HEK293 (cell line): ENCODE measurements at regions not wholly inside any gene's neighbourhood (a gene's known extent, or its start where the extent isn't known, plus 50 kb on each side); places are given as distances from the start of the nearest gene placed in this dataset.

ENCODE experiments used
- CTCF ChIA-PET: fragments of 350-600 bp; formaldehyde crosslinking; extraction: SDS; loops from one replicate; lab custom pipeline; 2021; ENCODE audit warnings: antibody characterized with exemption; lab: Yijun Ruan, JAX
- POLR2A ChIA-PET: fragments of 300-600 bp; formaldehyde crosslinking; extraction: SDS; loops from one replicate; lab custom pipeline; 2020; ENCODE audit warnings: antibody characterized with exemption, inconsistent platforms; lab: Yijun Ruan, JAX
- H3K27ac ChIP-seq: fragments of 200-500 bp; sonication (Bioruptor generic); 2 replicates; pipeline ENCODE4 v1.5.1; 2014; ENCODE audit warnings: low read depth, low read length, control low read depth, inconsistent platforms; ENCODE audit errors: extremely low read depth
- H3K36me3 ChIP-seq, 2 experiments: fragments of 200-500 bp in 1 of 2; sonication (Bioruptor generic) in 1 of 2; 1 replicate in 1 of 2; 2 replicates in 1 of 2; pipeline ENCODE4 v1.5.1; 2014 to 2017; ENCODE audit warnings: inconsistent platforms in 2 of 2, low read length in 2 of 2; ENCODE audit not compliant: control insufficient read depth in 2 of 2, insufficient read depth in 1 of 2
- H3K4me1 ChIP-seq: fragments of 200-500 bp; sonication (Bioruptor generic); 2 replicates; pipeline ENCODE4 v1.5.1; 2014; ENCODE audit warnings: mild to moderate bottlenecking, low read length, inconsistent platforms; ENCODE audit not compliant: control insufficient read depth, insufficient read depth
- H3K4me3 ChIP-seq: 2 replicates; pipeline ENCODE4 v1.5.1; 2011; ENCODE audit warnings: low read depth, mild to moderate bottlenecking, control low read depth, low read length, moderate library complexity
- H3K9me3 ChIP-seq: fragments of 200-500 bp; sonication (Bioruptor generic); 2 replicates; pipeline ENCODE4 v1.5.1; 2014; ENCODE audit warnings: low read depth, low read length, inconsistent platforms; ENCODE audit not compliant: control insufficient read depth, insufficient read depth
- GLIS2 ChIP-seq: fragments of 450-650 bp; formaldehyde crosslinking; IDR thresholded peaks from 2 replicates; pipeline ENCODE4 v1.5.1; 2016; ENCODE audit warnings: missing biosample characterization, missing genetic modification characterization
- MEIS1 ChIP-seq: sonication (generic); formaldehyde crosslinking; IDR thresholded peaks from 2 replicates; pipeline ENCODE4 v1.8.1; 2022; ENCODE audit warnings: missing genetic modification reagents, mild to moderate bottlenecking, borderline replicate concordance
- MZF1 ChIP-seq: fragments of 450-650 bp; formaldehyde crosslinking; IDR thresholded peaks from 2 replicates; pipeline ENCODE4 v1.5.1; 2017; ENCODE audit warnings: missing biosample characterization, missing genetic modification characterization, borderline replicate concordance
- RBAK ChIP-seq: fragments of 450-650 bp; formaldehyde crosslinking; IDR thresholded peaks from 2 replicates; pipeline ENCODE4 v1.5.1; 2016; ENCODE audit warnings: missing biosample characterization, missing genetic modification characterization
- REPIN1 ChIP-seq: fragments of 450-650 bp; formaldehyde crosslinking; IDR thresholded peaks from 2 replicates; pipeline ENCODE4 v1.5.1; 2017; ENCODE audit warnings: missing biosample characterization, missing genetic modification characterization, low read depth
- SETDB1 ChIP-seq: IDR thresholded peaks from one replicate; pipeline ENCODE4 v1.6.1; 2017; ENCODE audit warnings: mild to moderate bottlenecking, low read length, moderate library complexity, mixed read lengths; ENCODE audit not compliant: insufficient read length
- ZNF140 ChIP-seq: fragments of 450-650 bp; formaldehyde crosslinking; IDR thresholded peaks from 2 replicates; pipeline ENCODE4 v1.5.1; 2016; ENCODE audit warnings: missing biosample characterization, missing genetic modification characterization
- ZNF174 ChIP-seq: fragments of 450-650 bp; formaldehyde crosslinking; IDR thresholded peaks from 2 replicates; pipeline ENCODE4 v1.5.0; 2017; ENCODE audit warnings: missing biosample characterization, mild to moderate bottlenecking, missing genetic modification characterization
- ZNF324 ChIP-seq: fragments of 450-650 bp; formaldehyde crosslinking; IDR thresholded peaks from 2 replicates; pipeline ENCODE4 v1.5.1; 2016; ENCODE audit warnings: missing biosample characterization, missing genetic modification characterization
- ZNF350 ChIP-seq: fragments of 450-650 bp; formaldehyde crosslinking; IDR thresholded peaks from 2 replicates; pipeline ENCODE4 v1.5.0; 2017; ENCODE audit warnings: missing biosample characterization, mild to moderate bottlenecking, missing genetic modification characterization
- ZNF366 ChIP-seq: fragments of 450-650 bp; formaldehyde crosslinking; conservative IDR thresholded peaks from 2 replicates; pipeline ENCODE4 v1.5.1; 2016; ENCODE audit warnings: missing biosample characterization, missing genetic modification characterization
- ZNF423 ChIP-seq: fragments of 450-650 bp; formaldehyde crosslinking; IDR thresholded peaks from 2 replicates; pipeline ENCODE4 v1.5.1; 2016; ENCODE audit warnings: missing biosample characterization, missing genetic modification characterization
- ZNF473 ChIP-seq: fragments of 450-650 bp; formaldehyde crosslinking; IDR thresholded peaks from 2 replicates; pipeline ENCODE4 v1.5.1; 2017; ENCODE audit warnings: missing biosample characterization, missing genetic modification characterization
- ZNF513 ChIP-seq: fragments of 450-650 bp; IDR thresholded peaks from 2 replicates; pipeline ENCODE4 v1.5.1; 2018; ENCODE audit warnings: missing biosample characterization, missing genetic modification characterization
- ZNF518A ChIP-seq: fragments of 450-650 bp; formaldehyde crosslinking; conservative IDR thresholded peaks from 2 replicates; pipeline ENCODE4 v1.5.1; 2016; ENCODE audit warnings: low read depth, missing biosample characterization, missing genetic modification characterization
- ZNF560 ChIP-seq: fragments of 450-650 bp; formaldehyde crosslinking; IDR thresholded peaks from 2 replicates; pipeline ENCODE4 v1.5.1; 2017; ENCODE audit warnings: missing biosample characterization, missing genetic modification characterization, borderline replicate concordance
- ZNF626 ChIP-seq: fragments of 450-650 bp; sonication (Bioruptor Pico); formaldehyde crosslinking; IDR thresholded peaks from 2 replicates; pipeline ENCODE4 v1.5.1; 2018; ENCODE audit warnings: missing biosample characterization, missing genetic modification characterization, inconsistent platforms
- ZNF776 ChIP-seq: fragments of 450-650 bp; formaldehyde crosslinking; IDR thresholded peaks from 2 replicates; pipeline ENCODE4 v1.5.0; 2017; ENCODE audit warnings: missing biosample characterization, missing genetic modification characterization, borderline replicate concordance
- ZNF843 ChIP-seq: fragments of 450-650 bp; formaldehyde crosslinking; IDR thresholded peaks from 2 replicates; pipeline ENCODE4 v1.5.1; 2016; ENCODE audit warnings: missing biosample characterization, missing genetic modification characterization
- TF ChIP-seq, protein P1 (sequence below): fragments of 450-650 bp; formaldehyde crosslinking; IDR thresholded peaks from 2 replicates; pipeline ENCODE4 v1.5.1; 2016; ENCODE audit warnings: missing biosample characterization, missing genetic modification characterization
- TF ChIP-seq, protein P2 (sequence below): fragments of 450-650 bp; formaldehyde crosslinking; IDR thresholded peaks from 2 replicates; pipeline ENCODE4 v1.5.1; 2016; ENCODE audit warnings: missing biosample characterization, missing genetic modification characterization
- TF ChIP-seq, protein P3 (sequence below): fragments of 450-650 bp; formaldehyde crosslinking; IDR thresholded peaks from 2 replicates; pipeline ENCODE4 v1.5.1; 2016; ENCODE audit warnings: missing biosample characterization, missing genetic modification characterization

GRCh38 chr3:79542-79941 is 117.0 kb upstream of the CHL1 start (continued):
- TF ChIP-seq ZNF518A (tag by site-specific recombination) (no peak), ZNF560 (tag by site-specific recombination) (no peak), ZNF174 (tag by site-specific recombination) (no peak), ZNF324 (tag by site-specific recombination) (no peak), ZNF366 (tag by site-specific recombination) (no peak), RBAK (no peak), ZNF423 (no peak), REPIN1 (tag by site-specific recombination) (no peak), ZNF843 (tag by site-specific recombination) (no peak)

- Histone ChIP-seq H3K4me1 (no peaks in the 10 kb centered on the region), H3K27ac (no peak overlapping the region), H3K4me3 (no peak overlapping the region), H3K9me3 (no peaks in the 10 kb centered on the region)
- POLR2A ChIA-PET: no interaction called here
- no peak for TF ChIP-seq ZNF776
- no peak for TF ChIP-seq MZF1 (tag by site-specific recombination)
- TF ChIP-seq ZNF350 (tag by site-specific recombination): no peak
- TF ChIP-seq, protein P1, sequence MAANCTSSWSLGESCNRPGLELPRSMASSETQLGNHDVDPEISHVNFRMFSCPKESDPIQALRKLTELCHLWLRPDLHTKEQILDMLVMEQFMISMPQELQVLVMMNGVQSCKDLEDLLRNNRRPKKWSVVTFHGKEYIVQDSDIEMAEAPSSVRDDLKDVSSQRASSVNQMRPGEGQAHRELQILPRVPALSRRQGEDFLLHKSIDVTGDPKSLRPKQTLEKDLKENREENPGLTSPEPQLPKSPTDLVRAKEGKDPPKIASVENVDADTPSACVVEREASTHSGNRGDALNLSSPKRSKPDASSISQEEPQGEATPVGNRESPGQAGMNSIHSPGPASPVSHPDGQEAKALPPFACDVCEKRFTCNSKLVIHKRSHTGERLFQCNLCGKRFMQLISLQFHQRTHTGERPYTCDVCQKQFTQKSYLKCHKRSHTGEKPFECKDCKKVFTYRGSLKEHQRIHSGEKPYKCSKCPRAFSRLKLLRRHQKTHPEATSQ (tag by site-specific recombination): no peak
- TF ChIP-seq, all 188 proteins: peak for 0
- H3K36me3 ChIP-seq: no peaks in the 10 kb centered on the region
- CTCF ChIA-PET: interaction anchor here (0.7 kb wide), 1 partner anchor 271 kb away, joined by 3 read pairs; no protein-coding TSS in a partner anchor
Observed at GRCh38 chr3:82508-82907, 114.1 kb upstream of the CHL1 start.

- no peaks in the 10 kb centered on the region for H3K9me3 ChIP-seq
- ChIA-PET POLR2A (no interaction called here), CTCF (interaction anchor here (0.7 kb wide), 1 partner anchor 270 kb away, joined by 3 read pairs; no protein-coding TSS in a partner anchor)
- no peaks in the 10 kb centered on the region for H3K4me1 ChIP-seq
- no peak overlapping the region for H3K27ac ChIP-seq
- H3K4me3 ChIP-seq: no peak overlapping the region
- H3K36me3 ChIP-seq: no peaks in the 10 kb centered on the region
- TF ChIP-seq MEIS1 (no peak), GLIS2 (tag by site-specific recombination) (no peak), ZNF473 (no peak), ZNF626 (tag by site-specific recombination) (no peak), ZNF140 (tag by site-specific recombination) (no peak), SETDB1 (no peak), ZNF513 (tag by site-specific recombination) (no peak)
- TF ChIP-seq, protein P2, sequence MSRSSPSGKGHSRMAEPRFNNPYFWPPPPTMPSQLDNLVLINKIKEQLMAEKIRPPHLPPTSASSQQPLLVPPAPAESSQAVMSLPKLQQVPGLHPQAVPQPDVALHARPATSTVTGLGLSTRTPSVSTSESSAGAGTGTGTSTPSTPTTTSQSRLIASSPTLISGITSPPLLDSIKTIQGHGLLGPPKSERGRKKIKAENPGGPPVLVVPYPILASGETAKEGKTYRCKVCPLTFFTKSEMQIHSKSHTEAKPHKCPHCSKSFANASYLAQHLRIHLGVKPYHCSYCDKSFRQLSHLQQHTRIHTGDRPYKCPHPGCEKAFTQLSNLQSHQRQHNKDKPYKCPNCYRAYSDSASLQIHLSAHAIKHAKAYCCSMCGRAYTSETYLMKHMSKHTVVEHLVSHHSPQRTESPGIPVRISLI (tag by site-specific recombination): no peak
- TF ChIP-seq, protein P3, sequence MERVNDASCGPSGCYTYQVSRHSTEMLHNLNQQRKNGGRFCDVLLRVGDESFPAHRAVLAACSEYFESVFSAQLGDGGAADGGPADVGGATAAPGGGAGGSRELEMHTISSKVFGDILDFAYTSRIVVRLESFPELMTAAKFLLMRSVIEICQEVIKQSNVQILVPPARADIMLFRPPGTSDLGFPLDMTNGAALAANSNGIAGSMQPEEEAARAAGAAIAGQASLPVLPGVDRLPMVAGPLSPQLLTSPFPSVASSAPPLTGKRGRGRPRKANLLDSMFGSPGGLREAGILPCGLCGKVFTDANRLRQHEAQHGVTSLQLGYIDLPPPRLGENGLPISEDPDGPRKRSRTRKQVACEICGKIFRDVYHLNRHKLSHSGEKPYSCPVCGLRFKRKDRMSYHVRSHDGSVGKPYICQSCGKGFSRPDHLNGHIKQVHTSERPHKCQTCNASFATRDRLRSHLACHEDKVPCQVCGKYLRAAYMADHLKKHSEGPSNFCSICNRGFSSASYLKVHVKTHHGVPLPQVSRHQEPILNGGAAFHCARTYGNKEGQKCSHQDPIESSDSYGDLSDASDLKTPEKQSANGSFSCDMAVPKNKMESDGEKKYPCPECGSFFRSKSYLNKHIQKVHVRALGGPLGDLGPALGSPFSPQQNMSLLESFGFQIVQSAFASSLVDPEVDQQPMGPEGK (tag by site-specific recombination): no peak
Observed at GRCh38 chr3:83096-83495, 113.5 kb upstream of the CHL1 start.
